Globus pallidus (tissue), 1 donor: ENCODE measurements at regions not wholly inside any gene's neighbourhood (a gene's known extent, or its start where the extent isn't known, plus 50 kb on each side); places are given as distances from the start of the nearest gene placed in this dataset.
"Not testable (repeated sequence)": the region's sequence is repeated elsewhere in the genome, so short reads cannot be mapped to it uniquely, and the experiment has no call there.

ENCODE experiments used
- DNase-seq: peaks from one replicate; pipeline ENCODE4 v3.0.0-alpha.2; 2015; ENCODE audit warnings: low spot score

GRCh38 chrX:30008031-30008430 is 207.3 kb upstream of the MAGEB2 start:
- DNase-seq: no peak

GRCh38 chrX:30010471-30010870 is 204.9 kb upstream of the MAGEB2 start:
- DNase-seq: no peak

GRCh38 chrX:30015440-30015839 is 199.9 kb upstream of the MAGEB2 start:
- DNase-seq: no peak

- DNase-seq: no peak
These were observed 187.7 kb upstream of the MAGEB2 start for GRCh38 chrX:30027636-30028035.

GRCh38 chrX:30036406-30036805 is 179.0 kb upstream of the MAGEB2 start:
- DNase-seq: not testable (repeated sequence)

- no peak for DNase-seq
These were observed 175.6 kb upstream of the MAGEB2 start for GRCh38 chrX:30039768-30040167.

- DNase-seq: peak; percentile 27
These were observed 154.6 kb upstream of the MAGEB2 start for GRCh38 chrX:30060718-30061117.

GRCh38 chrX:30065226-30065625 is 150.1 kb upstream of the MAGEB2 start:
- DNase-seq: no peak

GRCh38 chrX:30067677-30068076 is 147.7 kb upstream of the MAGEB2 start:
- DNase-seq: no peak

- no peak for DNase-seq
These were observed 129.8 kb upstream of the MAGEB2 start for GRCh38 chrX:30085571-30085970.

- DNase-seq: no peak
These were observed 103.9 kb upstream of the MAGEB2 start for GRCh38 chrX:30111431-30111830.

- DNase-seq: peak; percentile 12
These were observed 73.4 kb upstream of the MAGEB2 start for GRCh38 chrX:30141966-30142365.

GRCh38 chrX:30144221-30144620 is 71.1 kb upstream of the MAGEB2 start:
- DNase-seq: no peak

- no peak for DNase-seq
These were observed 70.2 kb upstream of the MAGEB2 start for GRCh38 chrX:30144971-30145731.

- DNase-seq: no peak
These were observed 67.2 kb upstream of the MAGEB2 start for GRCh38 chrX:30147996-30148643.

GRCh38 chrX:30149206-30149605 is 66.2 kb upstream of the MAGEB2 start:
- not testable (repeated sequence) for DNase-seq

- no peak for DNase-seq
These were observed 65.0 kb upstream of the MAGEB2 start for GRCh38 chrX:30150196-30150895.

GRCh38 chrX:30151964-30152363 is 63.4 kb upstream of the MAGEB2 start:
- DNase-seq: no peak

- DNase-seq: no peak
These were observed 62.0 kb upstream of the MAGEB2 start for GRCh38 chrX:30153175-30153880.

GRCh38 chrX:30153881-30154260 is 61.5 kb upstream of the MAGEB2 start:
- no peak for DNase-seq

GRCh38 chrX:30156009-30156408 is 59.4 kb upstream of the MAGEB2 start:
- no peak for DNase-seq

- no peak for DNase-seq
These were observed 58.3 kb upstream of the MAGEB2 start for GRCh38 chrX:30156880-30157560.
